HG02870 (cell line): ENCODE measurements at regions not wholly inside any gene's neighbourhood (a gene's known extent, or its start where the extent isn't known, plus 50 kb on each side); places are given as distances from the start of the nearest gene placed in this dataset.
"Not testable (repeated sequence)": the region's sequence is repeated elsewhere in the genome, so short reads cannot be mapped to it uniquely, and the experiment has no call there.

Experiments
- ATAC-seq: cut with Tn5 transposase; IDR thresholded peaks from one replicate; pipeline ENCODE4 v1.9.1; 2021; ENCODE audit warnings: mild to moderate bottlenecking, moderate library complexity; ENCODE audit not compliant: unreplicated experiment

DNA sequence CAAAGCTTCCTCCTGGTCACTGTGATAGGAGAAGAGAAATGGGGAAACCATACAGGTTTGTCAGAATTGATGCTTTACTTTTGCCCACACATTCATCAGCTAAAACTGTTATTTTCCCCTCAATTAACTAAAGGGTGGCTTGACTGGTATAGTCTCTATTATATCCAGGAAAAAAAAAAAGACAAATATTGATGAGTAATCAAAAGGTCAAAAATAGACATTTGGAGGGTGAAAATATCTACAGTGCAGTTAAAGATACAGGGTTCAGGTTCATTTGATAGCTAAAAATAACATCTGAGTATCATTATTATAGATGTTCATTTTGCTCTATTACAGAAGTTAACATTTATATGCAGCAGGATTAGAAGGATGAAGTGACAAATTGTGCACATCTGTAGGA, 577.6 kb upstream of the FAM98A start:
- no peak for ATAC-seq

DNA sequence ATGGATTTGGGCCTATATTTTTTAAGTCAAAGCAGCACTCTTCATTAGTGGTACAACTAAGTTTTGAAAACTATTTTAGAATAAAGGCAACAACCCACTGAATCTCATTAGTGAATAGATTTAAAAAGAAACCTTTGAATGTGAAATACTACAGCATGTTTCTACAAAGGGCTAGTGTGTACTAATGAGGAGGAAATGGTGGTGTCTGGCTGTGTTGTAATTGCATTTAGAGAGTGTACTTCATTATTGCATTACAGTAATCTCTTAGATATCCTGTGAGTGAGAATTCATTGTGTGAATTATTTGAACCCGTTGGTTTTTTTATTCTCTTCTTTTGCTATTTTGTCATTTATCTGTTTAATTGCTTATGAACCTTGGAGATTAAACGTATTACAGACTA, 575.4 kb upstream of the FAM98A start:
- no peak for ATAC-seq

- ATAC-seq = no peak
Measured at GRCh38 chr2:34162231-34162630, 563.1 kb upstream of the FAM98A start.

- ATAC-seq = no peak
Measured at GRCh38 chr2:34161549-34161948, 562.5 kb upstream of the FAM98A start.

DNA sequence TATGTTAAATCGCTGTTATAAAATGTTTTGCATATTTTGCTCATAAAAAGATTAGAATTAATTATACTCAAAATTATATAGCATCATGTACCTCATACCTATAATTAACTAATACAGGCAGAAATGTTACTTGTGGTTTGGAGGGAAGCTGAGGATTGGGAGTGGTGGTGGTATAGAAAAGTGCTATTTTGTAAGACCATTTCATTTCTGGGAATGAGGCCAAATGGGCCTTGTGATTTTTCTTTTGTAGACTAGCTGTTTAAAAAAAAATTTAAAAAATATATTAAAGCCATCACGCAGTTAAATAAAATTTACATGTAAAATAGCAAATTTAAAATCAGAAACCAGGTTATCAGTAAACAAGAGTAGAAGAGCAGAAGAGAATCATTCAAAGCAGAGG, 560.8 kb upstream of the FAM98A start:
- no peak for ATAC-seq

DNA sequence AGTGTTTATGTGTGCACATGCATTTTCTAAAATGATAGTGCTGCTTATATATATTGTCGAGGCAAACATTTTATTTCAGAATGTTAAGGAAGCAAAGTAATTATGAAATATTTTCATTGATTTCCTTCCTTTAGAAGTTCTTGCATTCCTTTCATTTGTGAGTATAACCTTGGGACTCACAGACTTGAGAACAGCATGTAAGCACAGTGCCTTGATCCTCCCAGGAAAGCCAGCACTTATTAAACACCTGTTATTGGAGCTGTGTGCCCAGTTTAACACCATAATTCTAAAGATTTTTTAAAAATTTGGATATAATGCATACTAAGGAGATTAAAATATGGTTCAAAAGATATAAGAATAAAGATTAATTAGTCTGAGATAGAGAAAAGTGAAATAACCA, 554.4 kb upstream of the FAM98A start:
- no peak for ATAC-seq

- ATAC-seq = no peak
Measured at GRCh38 chr2:34147780-34148179, 548.7 kb upstream of the FAM98A start.

- ATAC-seq = no peak
Measured at GRCh38 chr2:34143149-34143548, 544.0 kb upstream of the FAM98A start.

- not testable (repeated sequence) for ATAC-seq
Measured at GRCh38 chr2:34142531-34143008, 543.5 kb upstream of the FAM98A start.

DNA sequence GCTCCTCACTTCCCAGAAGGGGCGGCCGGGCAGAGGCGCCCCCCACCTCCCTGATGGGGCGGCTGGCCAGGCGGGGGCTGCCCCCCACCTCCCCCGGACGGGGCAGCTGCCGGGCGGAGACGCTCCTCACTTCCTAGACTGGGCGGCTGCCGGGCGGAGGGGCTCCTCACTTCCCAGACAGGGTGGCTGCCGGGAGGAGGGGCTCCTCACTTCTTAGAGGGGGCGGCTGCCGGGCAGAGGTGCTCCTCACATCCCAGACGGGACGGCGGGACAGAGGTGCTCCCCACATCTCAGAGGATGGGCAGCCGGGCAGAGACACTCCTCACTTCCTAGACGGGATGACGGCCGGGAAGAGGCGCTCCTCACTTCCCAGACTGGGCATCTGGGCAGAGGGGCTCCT, 534.0 kb upstream of the FAM98A start:
- not testable (repeated sequence) for ATAC-seq

GRCh38 chr2:34126279-34126678, 527.2 kb upstream of the FAM98A start:
- no peak for ATAC-seq

GRCh38 chr2:34123996-34124785, 525.1 kb upstream of the FAM98A start:
- no peak for ATAC-seq

DNA sequence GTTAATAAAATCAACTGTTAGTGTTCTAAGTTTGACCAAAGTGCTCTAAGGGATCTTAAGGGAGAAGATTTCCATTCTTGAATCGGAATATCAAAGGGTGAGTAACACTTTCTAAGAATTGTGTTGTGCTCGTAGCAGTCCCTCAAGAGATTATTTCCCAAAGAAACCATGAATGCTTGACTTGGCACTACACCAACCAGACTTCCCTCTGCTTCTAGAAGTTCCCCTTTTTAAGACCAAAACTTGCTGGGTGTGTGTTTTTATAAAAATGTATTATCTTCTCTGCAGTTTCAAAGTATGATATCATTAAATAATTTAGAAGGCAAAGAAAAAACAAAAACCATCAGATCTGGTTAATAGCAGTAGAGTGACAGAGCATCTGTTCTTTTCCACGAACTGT, 522.0 kb upstream of the FAM98A start:
- no peak for ATAC-seq

DNA sequence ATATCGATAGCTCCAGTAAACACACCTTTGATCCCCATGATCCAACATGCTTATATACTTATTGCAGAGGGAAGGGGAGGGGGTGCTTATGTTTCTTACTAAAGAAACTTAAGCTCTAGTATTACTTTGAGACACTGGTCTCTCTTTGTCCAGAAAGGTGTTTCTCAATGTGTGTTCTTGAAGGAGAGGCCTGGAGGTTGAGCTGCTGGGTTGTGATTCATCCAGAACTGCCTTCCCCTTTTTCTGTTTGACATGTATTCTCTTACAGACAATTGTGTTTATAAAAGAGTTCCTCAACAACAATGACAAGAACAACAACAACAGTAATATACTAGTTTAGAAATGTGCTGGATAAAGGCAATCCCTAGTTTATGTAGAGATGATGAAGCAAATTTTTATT, 516.0 kb upstream of the FAM98A start:
- ATAC-seq = no peak

- ATAC-seq = no peak
Measured at GRCh38 chr2:34112161-34112560, 513.1 kb upstream of the FAM98A start.

- no peak for ATAC-seq
Measured at GRCh38 chr2:34110392-34110791, 511.3 kb upstream of the FAM98A start.

DNA sequence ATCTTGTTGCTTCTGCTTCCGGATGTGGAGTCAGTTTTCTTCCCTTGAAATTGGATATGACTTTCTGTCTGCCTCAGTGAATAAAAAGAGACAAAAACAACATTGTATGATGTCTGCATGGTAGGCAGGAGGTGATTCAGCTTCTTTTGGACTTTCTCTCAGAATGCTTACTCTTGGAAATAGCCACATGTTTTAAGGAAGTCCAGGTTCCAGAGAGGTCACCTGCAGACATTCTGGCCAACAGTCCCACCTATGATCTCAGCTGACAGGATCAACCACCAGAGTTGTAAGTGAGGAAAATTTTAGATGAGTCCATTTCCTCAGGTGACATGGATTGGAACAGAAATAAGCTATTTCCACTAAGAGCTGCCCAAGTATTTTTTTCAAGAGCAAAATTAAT, 508.7 kb upstream of the FAM98A start:
- no peak for ATAC-seq

DNA sequence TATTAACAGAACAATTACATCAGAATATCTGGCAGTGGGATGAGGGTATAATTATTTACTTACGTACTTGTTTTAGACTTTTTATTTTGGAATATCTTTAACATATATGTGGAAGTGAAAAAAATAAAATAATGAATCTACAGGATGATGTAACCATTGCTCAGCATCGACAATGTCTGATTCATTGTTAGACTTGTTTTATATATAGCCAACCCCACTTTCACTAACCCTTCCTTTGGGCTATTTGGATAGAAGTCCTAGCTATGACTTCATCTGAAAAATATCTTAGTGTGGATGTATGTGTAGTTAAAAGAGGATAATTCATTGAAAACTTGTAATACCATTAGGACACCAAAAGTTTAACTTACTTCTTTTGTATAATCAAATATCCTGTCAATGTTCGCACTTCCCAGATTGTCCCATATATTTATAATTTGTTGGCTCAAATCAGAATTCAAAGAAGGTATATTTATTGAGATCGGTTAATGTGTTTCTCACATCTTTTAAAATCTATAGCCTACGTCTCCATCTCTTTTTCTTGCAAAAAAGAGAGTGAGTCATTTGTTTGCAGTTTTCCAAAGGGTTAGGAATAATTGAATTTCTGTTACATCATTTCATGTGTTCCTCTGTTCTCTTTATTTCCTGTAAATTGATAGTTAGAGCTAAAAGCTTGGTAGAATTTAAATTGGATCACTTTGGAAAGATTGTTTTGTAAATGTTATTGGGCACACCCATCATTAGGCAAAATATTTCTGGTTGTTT, 506.1 kb upstream of the FAM98A start:
- ATAC-seq = no peak

- no peak for ATAC-seq
Measured at GRCh38 chr2:34104601-34105000, 505.5 kb upstream of the FAM98A start.

DNA sequence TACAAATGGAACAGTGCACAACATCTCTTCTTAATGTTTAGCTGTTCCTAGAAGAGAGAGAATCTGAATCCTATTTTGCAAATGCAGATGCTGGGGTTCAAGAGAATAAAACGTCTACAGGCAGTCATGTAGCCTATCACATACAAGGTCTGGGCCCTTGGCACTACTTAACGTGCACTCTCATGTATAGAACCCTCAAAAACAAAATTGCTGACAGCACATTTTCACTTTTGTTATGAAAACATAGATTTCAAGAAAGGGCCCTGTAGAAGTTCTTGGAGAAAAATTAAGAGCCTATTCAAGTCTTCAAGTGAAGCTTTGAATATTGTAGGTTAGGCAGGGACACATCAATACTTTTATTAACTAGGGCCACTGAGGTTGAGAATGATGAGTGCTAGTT, 504.3 kb upstream of the FAM98A start:
- ATAC-seq = no peak

- no peak for ATAC-seq
Measured at GRCh38 chr2:34102339-34102738, 503.2 kb upstream of the FAM98A start.

DNA sequence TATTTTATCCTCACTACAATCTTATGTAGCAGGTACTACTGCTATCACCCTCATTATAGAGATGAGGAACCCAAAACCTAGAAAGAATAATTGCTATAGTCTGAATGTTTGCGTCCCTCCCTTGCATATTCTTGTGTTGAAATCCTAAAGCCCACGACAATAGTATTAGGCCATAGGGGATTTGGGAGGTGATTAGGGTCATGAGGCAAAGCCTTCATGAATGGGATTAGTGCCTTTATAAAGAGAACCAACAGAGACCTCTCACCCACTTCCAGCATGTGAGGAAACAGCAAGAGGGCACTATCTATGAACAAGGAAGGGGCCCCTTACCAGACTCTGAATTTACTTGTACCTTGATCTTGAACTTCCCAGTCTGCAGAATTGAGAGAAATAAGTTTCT, 500.3 kb upstream of the FAM98A start:
- no peak for ATAC-seq
